Adipocyte (in vitro differentiated cells): ENCODE measurements at regions not wholly inside any gene's neighbourhood (a gene's known extent, or its start where the extent isn't known, plus 50 kb on each side); places are given as distances from the start of the nearest gene placed in this dataset.

Experiments used
- DNase-seq: peaks from one replicate; pipeline ENCODE4 v3.0.0-alpha.2; 2015; ENCODE audit warnings: low read depth
- H3K27me3 ChIP-seq: replicated peaks from 2 replicates; pipeline ENCODE4 v1.7.0; 2013; ENCODE audit warnings: mild to moderate bottlenecking, low read length, moderate library complexity; ENCODE audit not compliant: control insufficient read depth, insufficient read depth
- H3K36me3 ChIP-seq: 2 replicates; pipeline ENCODE4 v1.7.0; 2013; ENCODE audit warnings: low read length, mild to moderate bottlenecking, moderate library complexity; ENCODE audit not compliant: control insufficient read depth, insufficient read depth, severe bottlenecking
- H3K4me1 ChIP-seq: 2 replicates; pipeline ENCODE4 v1.7.0; 2013; ENCODE audit warnings: mild to moderate bottlenecking, low read length, moderate library complexity; ENCODE audit not compliant: control insufficient read depth, insufficient read depth
- H3K4me3 ChIP-seq: 2 replicates; pipeline ENCODE4 v1.7.0; 2013; ENCODE audit warnings: mild to moderate bottlenecking, low read length, moderate library complexity
- H3K9ac ChIP-seq: 2 replicates; pipeline ENCODE4 v1.7.0; 2013; ENCODE audit warnings: mild to moderate bottlenecking, low read length, moderate library complexity
- H3K9me3 ChIP-seq: 2 replicates; pipeline ENCODE4 v1.7.0; 2013; ENCODE audit warnings: mild to moderate bottlenecking, low read length, moderate library complexity; ENCODE audit not compliant: control insufficient read depth

DNA sequence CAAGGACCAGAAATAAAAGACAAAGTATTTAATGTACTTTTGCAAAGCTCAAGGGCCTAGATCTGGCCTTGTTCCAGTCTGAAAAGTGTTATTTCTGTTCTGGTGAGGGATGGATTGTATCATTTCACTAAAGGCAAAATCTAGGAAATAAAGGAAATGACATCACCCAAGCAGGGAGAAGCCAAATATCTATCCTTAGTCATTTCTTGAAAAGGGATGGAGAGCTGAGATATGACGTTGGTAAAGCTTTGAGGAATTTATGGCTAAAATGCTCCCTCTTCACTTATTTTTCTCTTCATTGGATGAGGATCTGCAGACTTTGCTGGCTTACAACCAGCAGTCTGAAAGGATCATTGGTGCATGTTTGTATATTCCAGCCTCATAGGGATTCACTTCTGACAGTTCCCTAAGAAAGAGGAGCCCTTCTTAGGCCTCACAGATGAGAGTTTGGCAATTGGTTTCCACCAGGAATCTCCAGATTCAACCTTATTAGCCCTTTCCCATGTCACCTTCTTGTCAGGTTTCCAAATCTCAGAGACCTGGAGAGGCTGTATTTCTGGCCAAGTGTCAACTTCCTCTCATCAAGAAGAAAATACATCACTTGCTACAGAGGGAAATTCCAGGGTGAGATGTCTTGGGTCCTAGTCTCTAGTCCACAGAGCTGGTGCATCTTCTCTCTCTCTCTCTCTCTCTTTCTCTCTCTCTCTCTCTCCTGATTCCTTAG, 93.7 kb upstream of the BOC start:
- Histone ChIP-seq H3K4me1 (peaks cover 8% of the 10 kb centered on the region), H3K9me3 (no peaks in the 10 kb centered on the region), H3K36me3 (no peaks in the 10 kb centered on the region), H3K9ac (no peak overlapping the region), H3K27me3 (no peaks in the 10 kb centered on the region), H3K4me3 (no peak overlapping the region)
- DNase-seq, result peak; percentile 54

- Histone ChIP-seq H3K9me3 (no peaks in the 10 kb centered on the region), H3K4me3 (no peak overlapping the region), H3K27me3 (no peaks in the 10 kb centered on the region), H3K36me3 (no peaks in the 10 kb centered on the region), H3K4me1 (peaks cover 8% of the 10 kb centered on the region), H3K9ac (no peak overlapping the region)
- no peak for DNase-seq
Observed at GRCh38 chr3:113118336-113118735, 93.0 kb upstream of the BOC start.

DNA sequence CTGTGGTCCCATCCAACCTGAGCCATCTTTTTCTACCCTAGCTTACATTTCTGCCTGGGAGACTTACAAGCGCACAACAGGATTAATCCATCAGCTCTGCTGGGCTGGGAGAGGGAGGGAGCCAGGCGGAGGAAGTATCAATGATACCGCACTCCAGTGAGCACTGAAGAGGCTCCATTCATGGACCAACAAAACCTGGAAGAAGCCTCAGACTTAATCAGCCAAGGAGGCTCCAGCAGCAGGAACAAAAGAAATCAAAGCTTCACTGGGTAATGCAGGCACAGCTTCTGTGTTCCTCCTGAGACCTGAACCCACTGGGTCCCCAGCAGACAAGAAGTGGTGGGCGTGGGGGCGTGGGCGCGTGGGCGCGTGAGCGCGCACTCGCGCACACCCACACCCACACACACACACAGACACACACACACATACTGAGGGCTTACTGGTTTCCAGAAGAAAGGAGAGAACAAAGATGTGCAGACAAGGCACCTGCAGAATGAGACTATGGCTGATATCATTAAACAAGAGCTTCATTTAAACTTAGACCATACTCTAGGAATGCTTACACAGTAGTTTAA, 87.0 kb upstream of the BOC start:
- Histone ChIP-seq H3K4me1 (peaks cover 4% of the 10 kb centered on the region), H3K4me3 (no peak overlapping the region), H3K9me3 (no peaks in the 10 kb centered on the region), H3K27me3 (no peaks in the 10 kb centered on the region), H3K36me3 (no peaks in the 10 kb centered on the region), H3K9ac (no peak overlapping the region)
- no peak for DNase-seq

GRCh38 chr3:113125951-113126350, 85.4 kb upstream of the BOC start:
- Histone ChIP-seq H3K27me3 (no peaks in the 10 kb centered on the region), H3K4me3 (no peak overlapping the region), H3K9me3 (no peaks in the 10 kb centered on the region), H3K4me1 (peaks cover 4% of the 10 kb centered on the region), H3K9ac (no peak overlapping the region), H3K36me3 (no peaks in the 10 kb centered on the region)
- DNase-seq, result no peak

DNA sequence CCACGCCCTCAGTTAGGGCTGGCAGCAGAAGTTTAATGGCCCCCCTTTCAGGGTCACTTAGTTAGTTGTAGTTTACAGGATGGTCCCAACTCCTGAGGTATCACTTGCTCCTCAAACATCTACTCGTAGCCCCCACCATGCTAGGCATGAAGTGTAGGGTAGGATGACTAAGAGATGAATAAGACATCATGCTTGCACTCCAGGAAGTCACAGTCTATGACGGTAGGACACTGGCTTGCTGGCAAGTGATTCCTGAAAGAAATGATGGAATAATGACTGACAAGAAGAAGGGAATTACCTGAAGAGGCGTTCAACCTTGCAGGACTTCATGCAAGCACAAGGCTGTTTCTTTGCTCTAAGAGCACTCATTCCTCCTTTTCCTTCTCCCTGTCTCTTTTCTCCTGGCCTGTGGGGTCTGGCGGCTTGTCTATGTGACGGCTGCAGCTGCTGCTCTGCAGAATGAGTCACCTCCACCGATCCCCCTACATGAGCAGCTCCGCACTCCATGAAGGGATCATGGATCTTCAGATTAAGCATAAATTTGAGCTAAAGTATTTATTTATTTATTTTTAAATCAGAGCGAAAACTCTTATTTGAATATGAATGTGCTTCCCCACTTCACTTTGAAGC, 82.9 kb upstream of the BOC start:
- Histone ChIP-seq H3K4me1 (peaks cover 4% of the 10 kb centered on the region), H3K36me3 (no peaks in the 10 kb centered on the region), H3K9ac (no peak overlapping the region), H3K4me3 (no peak overlapping the region), H3K9me3 (no peaks in the 10 kb centered on the region), H3K27me3 (no peaks in the 10 kb centered on the region)
- DNase-seq, result no peak

DNA sequence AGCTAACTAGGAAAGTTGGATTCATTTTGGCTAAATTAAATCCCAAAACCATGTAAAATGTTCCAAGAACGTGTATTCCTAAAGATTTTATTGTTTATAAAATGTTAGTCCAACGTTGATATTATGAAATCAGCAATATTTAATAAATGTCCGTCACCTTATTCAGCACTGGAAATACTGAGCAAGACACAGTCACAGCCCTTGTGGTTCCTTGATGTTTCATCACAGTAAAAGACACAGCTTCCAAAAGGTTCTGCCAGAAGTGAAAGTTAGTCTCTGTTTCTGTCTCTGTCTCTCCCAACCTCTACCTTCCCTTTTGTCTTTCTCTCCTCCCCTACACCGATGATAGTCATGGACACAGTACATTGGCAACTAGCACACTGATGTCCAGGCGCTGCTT, 82.2 kb upstream of the BOC start:
- Histone ChIP-seq H3K36me3 (no peaks in the 10 kb centered on the region), H3K4me1 (peaks cover 4% of the 10 kb centered on the region), H3K9me3 (no peaks in the 10 kb centered on the region), H3K4me3 (no peak overlapping the region), H3K27me3 (no peaks in the 10 kb centered on the region), H3K9ac (no peak overlapping the region)
- no peak for DNase-seq

DNA sequence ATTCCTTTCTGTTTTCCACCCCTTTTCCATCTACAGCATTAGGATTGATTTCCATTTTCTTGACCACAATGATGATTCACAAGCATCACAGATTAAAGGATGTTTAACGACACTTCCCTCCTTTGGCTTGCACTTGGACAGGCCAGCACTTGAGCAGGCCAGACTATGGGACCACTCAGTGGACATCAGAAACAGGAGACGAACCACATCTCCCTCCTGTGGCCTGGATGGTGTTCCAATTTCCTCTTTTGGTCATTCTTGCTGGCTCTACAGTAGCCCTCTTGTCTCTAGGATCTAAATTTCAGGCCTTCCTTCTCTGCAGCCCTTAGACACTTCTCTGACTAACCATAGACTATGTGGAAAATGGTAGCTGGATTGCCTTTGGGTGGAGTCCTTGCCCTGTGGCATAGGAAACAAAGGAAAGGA, 78.8 kb upstream of the BOC start:
- H3K36me3 ChIP-seq, result no peaks in the 10 kb centered on the region
- no peak overlapping the region for H3K4me3 ChIP-seq
- H3K9ac ChIP-seq, result no peak overlapping the region
- no peaks in the 10 kb centered on the region for H3K27me3 ChIP-seq
- peaks cover 4% of the 10 kb centered on the region for H3K4me1 ChIP-seq
- no peak for DNase-seq
- H3K9me3 ChIP-seq, result peaks cover 2% of the 10 kb centered on the region

- H3K9me3 ChIP-seq, result peaks cover 7% of the 10 kb centered on the region
- no peaks in the 10 kb centered on the region for H3K27me3 ChIP-seq
- DNase-seq, result no peak
- peaks cover 2% of the 10 kb centered on the region for H3K4me1 ChIP-seq
- H3K4me3 ChIP-seq, result no peak overlapping the region
- no peaks in the 10 kb centered on the region for H3K36me3 ChIP-seq
- H3K9ac ChIP-seq, result no peak overlapping the region
Observed at GRCh38 chr3:113133140-113133539, 78.2 kb upstream of the BOC start.

DNA sequence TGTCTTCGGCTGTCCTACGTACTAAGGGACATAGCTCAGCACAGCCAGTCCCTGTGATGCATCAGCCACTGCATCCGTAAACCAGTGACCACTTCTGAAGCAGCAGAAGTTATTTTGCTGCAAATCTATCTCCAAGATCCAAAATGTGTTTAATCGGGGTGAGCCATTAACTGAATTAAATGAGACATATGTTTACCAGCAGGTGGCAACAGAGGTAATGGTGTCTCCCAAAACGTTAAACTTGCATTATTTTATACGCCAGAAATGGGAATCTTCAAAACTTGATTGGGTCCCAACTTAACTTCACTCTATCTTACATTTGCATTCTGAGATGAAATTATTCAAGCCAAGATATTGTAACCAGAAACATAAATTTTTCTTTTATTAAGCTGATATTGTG, 75.3 kb upstream of the BOC start:
- Histone ChIP-seq H3K4me3 (no peak overlapping the region), H3K9me3 (peaks cover 7% of the 10 kb centered on the region), H3K27me3 (no peaks in the 10 kb centered on the region), H3K4me1 (no peaks in the 10 kb centered on the region), H3K36me3 (no peaks in the 10 kb centered on the region), H3K9ac (peak overlapping the region; percentile 2)
- DNase-seq, result peak; percentile 52

- H3K9ac ChIP-seq, result no peak overlapping the region
- peaks cover 7% of the 10 kb centered on the region for H3K9me3 ChIP-seq
- H3K4me3 ChIP-seq, result no peak overlapping the region
- no peaks in the 10 kb centered on the region for H3K27me3 ChIP-seq
- no peaks in the 10 kb centered on the region for H3K36me3 ChIP-seq
- no peak for DNase-seq
- H3K4me1 ChIP-seq, result no peaks in the 10 kb centered on the region
Observed at GRCh38 chr3:113136544-113136943, 74.8 kb upstream of the BOC start.

GRCh38 chr3:113138839-113139743, 72.3 kb upstream of the BOC start:
- H3K4me3 ChIP-seq, result no peak overlapping the region
- no peaks in the 10 kb centered on the region for H3K27me3 ChIP-seq

More at GRCh38 chr3:113138839-113139743, 72.3 kb upstream of the BOC start:
- Histone ChIP-seq H3K9me3 (peaks cover 7% of the 10 kb centered on the region), H3K4me1 (no peaks in the 10 kb centered on the region), H3K36me3 (no peaks in the 10 kb centered on the region), H3K9ac (no peak overlapping the region)
- DNase-seq, result no peak
